ENCODE measurements at regions not wholly inside any gene's neighbourhood (a gene's known extent, or its start where the extent isn't known, plus 50 kb on each side); places are given as distances from the start of the nearest gene placed in this dataset.

GRCh38 chr6:1076531-1077459, 235.1 kb upstream of the FOXQ1 start:
- no peaks in the 10 kb centered on the region for H3K36me3 Mint-ChIP-seq
- H3K27ac Mint-ChIP-seq: peak overlapping the region in 1 of 9 donors; percentile 32
- intact Hi-C loops (cut with micrococcal nuclease): no loop called here
- H3K4me1 ChIP-seq (ENCODE audit: control insufficient read depth in 2 of 2, insufficient read depth in 2 of 2, low read length in 2 of 2): no peaks in the 10 kb centered on the region
- H3K27ac ChIP-seq (ENCODE audit: low read depth, low read length): no peak overlapping the region
- DNase-seq (no peak), ATAC-seq (no peak)
- peaks cover 2 to 19% (median 12%) of the 10 kb centered on the region in 5 donors for H3K27me3 Mint-ChIP-seq
- ChIA-PET CTCF (no interaction called here), POLR2A (no interaction called here)
- H3K27me3 ChIP-seq (ENCODE audit: control insufficient read depth in 2 of 2, insufficient read depth in 2 of 2, low read length in 2 of 2): no peaks in the 10 kb centered on the region
- H3K9me3 ChIP-seq (ENCODE audit: control insufficient read depth in 2 of 3, low read length in 3 of 3): no peaks in the 10 kb centered on the region
- no peaks in the 10 kb centered on the region for H3K4me1 Mint-ChIP-seq
- no peak overlapping the region for H3K4me3 Mint-ChIP-seq
- no peaks in the 10 kb centered on the region for H3K9me3 Mint-ChIP-seq
- H3K4me3 ChIP-seq (ENCODE audit: low read length): no peak overlapping the region
- H3K36me3 ChIP-seq (ENCODE audit: control insufficient read depth in 2 of 3, insufficient read depth in 3 of 3, low read length in 3 of 3): no peaks in the 10 kb centered on the region

GRCh38 chr6:1075880-1076279, 236.0 kb upstream of the FOXQ1 start:
- ATAC-seq: no peak
- Mint-ChIP-seq H3K27ac (no peak overlapping the region), H3K27me3 (peaks cover 2 to 19% (median 12%) of the 10 kb centered on the region in 5 donors), H3K4me1 (no peaks in the 10 kb centered on the region), H3K36me3 (no peaks in the 10 kb centered on the region), H3K9me3 (peaks cover 0 to under 1% (median 0%) of the 10 kb centered on the region in 11 donors), H3K4me3 (no peak overlapping the region)
- Histone ChIP-seq H3K27me3 (ENCODE audit: control insufficient read depth in 2 of 2, insufficient read depth in 2 of 2, low read length in 2 of 2) (no peaks in the 10 kb centered on the region), H3K36me3 (ENCODE audit: control insufficient read depth in 2 of 3, insufficient read depth in 3 of 3, low read length in 3 of 3) (no peaks in the 10 kb centered on the region), H3K4me1 (ENCODE audit: control insufficient read depth in 2 of 2, insufficient read depth in 2 of 2, low read length in 2 of 2) (no peaks in the 10 kb centered on the region), H3K4me3 (ENCODE audit: low read length) (no peak overlapping the region), H3K9me3 (ENCODE audit: control insufficient read depth in 2 of 3, low read length in 3 of 3) (no peaks in the 10 kb centered on the region), H3K27ac (ENCODE audit: low read depth, low read length) (no peak overlapping the region)
- ChIA-PET POLR2A (no interaction called here), CTCF (no interaction called here)
- intact Hi-C loops (cut with micrococcal nuclease): no loop called here
- DNase-seq: no peak

GRCh38 chr6:1075444-1075843, 236.5 kb upstream of the FOXQ1 start:
- H3K4me3 ChIP-seq (ENCODE audit: low read length): no peak overlapping the region
- intact Hi-C loops (cut with micrococcal nuclease): no loop called here
- no peaks in the 10 kb centered on the region for H3K4me1 ChIP-seq (ENCODE audit: control insufficient read depth in 2 of 2, insufficient read depth in 2 of 2, low read length in 2 of 2)
- H3K4me3 Mint-ChIP-seq: no peak overlapping the region
- ChIA-PET POLR2A (no interaction called here), CTCF (no interaction called here)
- no peaks in the 10 kb centered on the region for H3K36me3 ChIP-seq (ENCODE audit: control insufficient read depth in 2 of 3, insufficient read depth in 3 of 3, low read length in 3 of 3)
- DNase-seq: no peak
- H3K36me3 Mint-ChIP-seq: no peaks in the 10 kb centered on the region
- H3K4me1 Mint-ChIP-seq: no peaks in the 10 kb centered on the region
- no peak overlapping the region for H3K27ac ChIP-seq (ENCODE audit: low read depth, low read length)
- peaks cover 0 to 2% (median 0%) of the 10 kb centered on the region in 11 donors for H3K9me3 Mint-ChIP-seq
- no peak overlapping the region for H3K27ac Mint-ChIP-seq
- peaks cover 2 to 24% (median 16%) of the 10 kb centered on the region in 5 donors for H3K27me3 Mint-ChIP-seq
- ATAC-seq: no peak
- no peaks in the 10 kb centered on the region for H3K27me3 ChIP-seq (ENCODE audit: control insufficient read depth in 2 of 2, insufficient read depth in 2 of 2, low read length in 2 of 2)
- no peaks in the 10 kb centered on the region for H3K9me3 ChIP-seq (ENCODE audit: control insufficient read depth in 2 of 3, low read length in 3 of 3)

GRCh38 chr6:1070085-1070521, 241.8 kb upstream of the FOXQ1 start:
- Mint-ChIP-seq H3K27me3 (peaks cover 6 to 25% (median 17%) of the 10 kb centered on the region in 5 donors), H3K36me3 (no peaks in the 10 kb centered on the region), H3K27ac (no peak overlapping the region), H3K4me3 (no peak overlapping the region), H3K4me1 (peaks cover 0 to 6% (median 0%) of the 10 kb centered on the region in 7 donors), H3K9me3 (peaks cover 0 to 2% (median 0%) of the 10 kb centered on the region in 11 donors)
- CTCF ChIA-PET: no interaction called here
- ATAC-seq (no peak), DNase-seq (no peak)
- H3K9me3 ChIP-seq (ENCODE audit: control insufficient read depth in 2 of 3, low read length in 3 of 3): no peaks in the 10 kb centered on the region
- no peak overlapping the region for H3K4me3 ChIP-seq (ENCODE audit: low read length)
- H3K4me1 ChIP-seq (ENCODE audit: control insufficient read depth in 2 of 2, insufficient read depth in 2 of 2, low read length in 2 of 2): no peaks in the 10 kb centered on the region
- no peaks in the 10 kb centered on the region for H3K36me3 ChIP-seq (ENCODE audit: control insufficient read depth in 2 of 3, insufficient read depth in 3 of 3, low read length in 3 of 3)
- H3K27ac ChIP-seq (ENCODE audit: low read depth, low read length): no peak overlapping the region
- POLR2A ChIA-PET: no interaction called here
- no peaks in the 10 kb centered on the region for H3K27me3 ChIP-seq (ENCODE audit: control insufficient read depth in 2 of 2, insufficient read depth in 2 of 2, low read length in 2 of 2)
- intact Hi-C loops (cut with micrococcal nuclease): no loop called here

GRCh38 chr6:1068905-1069304, 243.0 kb upstream of the FOXQ1 start:
- ATAC-seq (no peak), DNase-seq (no peak)
- POLR2A ChIA-PET: no interaction called here
- no peaks in the 10 kb centered on the region for H3K36me3 Mint-ChIP-seq
- H3K9me3 ChIP-seq (ENCODE audit: control insufficient read depth in 2 of 3, low read length in 3 of 3): no peaks in the 10 kb centered on the region
- H3K4me3 ChIP-seq (ENCODE audit: low read length): no peak overlapping the region
- no peaks in the 10 kb centered on the region for H3K36me3 ChIP-seq (ENCODE audit: control insufficient read depth in 2 of 3, insufficient read depth in 3 of 3, low read length in 3 of 3)
- H3K4me1 Mint-ChIP-seq: peaks cover 0 to 6% (median 0%) of the 10 kb centered on the region in 7 donors
- no peak overlapping the region for H3K27ac ChIP-seq (ENCODE audit: low read depth, low read length)
- no peak overlapping the region for H3K27ac Mint-ChIP-seq
- intact Hi-C loops (cut with micrococcal nuclease): no loop called here
- peaks cover 10 to 29% (median 20%) of the 10 kb centered on the region in 5 donors for H3K27me3 Mint-ChIP-seq
- H3K4me3 Mint-ChIP-seq: no peak overlapping the region
- H3K9me3 Mint-ChIP-seq: peaks cover 0 to 2% (median 0%) of the 10 kb centered on the region in 11 donors
- H3K4me1 ChIP-seq (ENCODE audit: control insufficient read depth in 2 of 2, insufficient read depth in 2 of 2, low read length in 2 of 2): no peaks in the 10 kb centered on the region
- H3K27me3 ChIP-seq (ENCODE audit: control insufficient read depth in 2 of 2, insufficient read depth in 2 of 2, low read length in 2 of 2): no peaks in the 10 kb centered on the region
- CTCF ChIA-PET: no interaction called here

- H3K9me3 Mint-ChIP-seq: peaks cover 0 to 2% (median 0%) of the 10 kb centered on the region in 11 donors
- intact Hi-C loops (cut with micrococcal nuclease): no loop called here
- peaks cover 0 to 6% (median 0%) of the 10 kb centered on the region in 7 donors for H3K4me1 Mint-ChIP-seq
- H3K4me3 Mint-ChIP-seq: no peak overlapping the region
- POLR2A ChIA-PET: no interaction called here
- Histone ChIP-seq H3K4me1 (ENCODE audit: control insufficient read depth in 2 of 2, insufficient read depth in 2 of 2, low read length in 2 of 2) (no peaks in the 10 kb centered on the region), H3K27ac (ENCODE audit: low read depth, low read length) (no peak overlapping the region), H3K9me3 (ENCODE audit: control insufficient read depth in 2 of 3, low read length in 3 of 3) (no peaks in the 10 kb centered on the region), H3K4me3 (ENCODE audit: low read length) (no peak overlapping the region), H3K27me3 (ENCODE audit: control insufficient read depth in 2 of 2, insufficient read depth in 2 of 2, low read length in 2 of 2) (no peaks in the 10 kb centered on the region), H3K36me3 (ENCODE audit: control insufficient read depth in 2 of 3, insufficient read depth in 3 of 3, low read length in 3 of 3) (no peaks in the 10 kb centered on the region)
- no peak for DNase-seq
- peaks cover 15 to 29% (median 20%) of the 10 kb centered on the region in 5 donors for H3K27me3 Mint-ChIP-seq
- ATAC-seq: no peak
- CTCF ChIA-PET: no interaction called here
- H3K27ac Mint-ChIP-seq: no peak overlapping the region
- no peaks in the 10 kb centered on the region for H3K36me3 Mint-ChIP-seq
Observed at GRCh38 chr6:1068068-1068467, 243.8 kb upstream of the FOXQ1 start.

GRCh38 chr6:1067346-1067745, 244.6 kb upstream of the FOXQ1 start:
- peaks cover 13 to 25% (median 16%) of the 10 kb centered on the region in 5 donors for H3K27me3 Mint-ChIP-seq
- ATAC-seq: no peak
- Histone ChIP-seq H3K27ac (ENCODE audit: low read depth, low read length) (no peak overlapping the region), H3K27me3 (ENCODE audit: control insufficient read depth in 2 of 2, insufficient read depth in 2 of 2, low read length in 2 of 2) (no peaks in the 10 kb centered on the region), H3K4me3 (ENCODE audit: low read length) (no peak overlapping the region), H3K36me3 (ENCODE audit: control insufficient read depth in 2 of 3, insufficient read depth in 3 of 3, low read length in 3 of 3) (no peaks in the 10 kb centered on the region), H3K4me1 (ENCODE audit: control insufficient read depth in 2 of 2, insufficient read depth in 2 of 2, low read length in 2 of 2) (no peaks in the 10 kb centered on the region), H3K9me3 (ENCODE audit: control insufficient read depth in 2 of 3, low read length in 3 of 3) (no peaks in the 10 kb centered on the region)
- ChIA-PET CTCF (no interaction called here), POLR2A (no interaction called here)
- no peak overlapping the region for H3K4me3 Mint-ChIP-seq
- DNase-seq: no peak
- H3K27ac Mint-ChIP-seq: no peak overlapping the region
- H3K4me1 Mint-ChIP-seq: peaks cover 0 to 6% (median 0%) of the 10 kb centered on the region in 7 donors
- intact Hi-C loops (cut with micrococcal nuclease): no loop called here
- no peaks in the 10 kb centered on the region for H3K36me3 Mint-ChIP-seq
- H3K9me3 Mint-ChIP-seq: peaks cover 0 to 2% (median 0%) of the 10 kb centered on the region in 11 donors
